Large intestine (tissue), 3 donors: ENCODE measurements at regions not wholly inside any gene's neighbourhood (a gene's known extent, or its start where the extent isn't known, plus 50 kb on each side); places are given as distances from the start of the nearest gene placed in this dataset.

Source experiments
- DNase-seq, 2 donors: peaks; one replicate each; pipeline versions ENCODE4 v3.0.0 to v3.0.0-alpha.2; 2013
- H3K27ac ChIP-seq: one replicate; pipeline ENCODE4 v1.5.1; 2013; ENCODE audit warnings: low read length
- H3K27me3 ChIP-seq: 2 replicates; pipeline ENCODE4 v1.6.1; 2013; ENCODE audit warnings: low read length; ENCODE audit not compliant: control insufficient read depth, insufficient read depth
- H3K36me3 ChIP-seq: 2 replicates; pipeline ENCODE4 v1.6.1; 2013; ENCODE audit warnings: low read length; ENCODE audit not compliant: control insufficient read depth, insufficient read depth
- H3K4me1 ChIP-seq: one replicate; pipeline ENCODE4 v1.6.1; 2013; ENCODE audit warnings: low read length; ENCODE audit not compliant: control insufficient read depth, insufficient read depth
- H3K4me3 ChIP-seq: one replicate; pipeline ENCODE4 v1.5.1; 2013; ENCODE audit warnings: low read length
- H3K9me3 ChIP-seq: one replicate; pipeline ENCODE4 v1.6.1; 2013; ENCODE audit warnings: mild to moderate bottlenecking, low read depth, low read length, moderate library complexity; ENCODE audit not compliant: control insufficient read depth
- WGBS: methylation state at CpG from one replicate; pipeline ENCODE4 v1.1.5; 2013; ENCODE audit warnings: low lambda C conversion rate; ENCODE audit not compliant: insufficient coverage; 5-methylcytosine and 5-hydroxymethylcytosine counted together

DNA sequence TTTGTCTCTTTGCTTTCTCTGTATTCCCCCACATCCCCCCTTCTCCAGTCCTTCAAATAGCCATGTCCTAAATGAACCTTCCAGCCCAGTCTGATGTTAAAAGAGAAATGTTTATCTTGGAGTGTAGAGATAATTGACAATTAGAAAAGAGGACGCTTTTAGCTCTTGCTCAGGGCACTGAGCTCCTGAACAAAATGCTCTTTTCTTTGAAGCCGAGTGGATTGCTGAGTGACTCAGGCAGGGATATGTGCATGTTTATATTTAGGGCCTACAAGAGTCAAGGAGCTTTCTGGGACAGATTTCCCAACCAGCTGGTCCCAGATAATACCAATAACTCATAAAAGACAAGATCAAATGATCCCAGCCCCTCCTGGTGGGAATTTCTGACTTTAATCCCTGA lies 88.0 kb upstream of the SETBP1 start:
- no peak for DNase-seq
- H3K27me3 ChIP-seq = no peaks in the 10 kb centered on the region
- no peaks in the 10 kb centered on the region for H3K4me1 ChIP-seq
- no peak overlapping the region for H3K27ac ChIP-seq
- no peaks in the 10 kb centered on the region for H3K9me3 ChIP-seq
- no peak overlapping the region for H3K4me3 ChIP-seq
- H3K36me3 ChIP-seq = no peaks in the 10 kb centered on the region
- WGBS = no CpG with 5 or more reads among the region's 2 CpGs

DNA sequence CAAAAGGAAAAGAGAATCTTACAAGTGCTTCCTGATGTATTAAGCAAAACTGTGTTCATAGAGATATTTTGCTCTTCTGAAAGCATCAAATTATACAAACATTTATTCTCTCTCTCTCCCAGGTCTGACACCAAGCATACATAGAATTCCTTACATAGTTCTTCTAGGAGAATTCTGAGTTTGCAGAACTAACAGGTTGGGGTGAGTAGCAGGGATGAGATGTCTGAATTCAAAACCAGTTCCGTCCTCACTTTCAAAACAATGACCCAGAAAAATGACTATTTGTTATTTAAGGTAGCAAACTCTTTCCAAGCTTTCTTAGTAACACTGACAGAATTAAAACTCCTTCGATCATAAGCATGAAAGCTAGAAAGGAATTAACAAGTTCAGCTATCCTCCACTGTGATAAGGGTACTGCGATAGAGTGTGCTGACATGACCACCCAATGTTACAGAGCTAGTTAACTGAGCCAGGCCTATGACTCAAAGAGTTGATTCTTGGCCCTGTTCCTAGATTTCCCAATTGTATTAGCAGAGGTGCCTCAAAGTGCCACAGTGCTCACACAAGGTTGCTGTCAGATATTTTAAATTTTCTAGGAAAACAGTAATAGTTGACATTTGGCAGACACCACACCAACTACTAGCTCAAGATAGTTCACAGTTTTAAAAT lies 85.8 kb upstream of the SETBP1 start:
- Histone ChIP-seq H3K36me3 (no peaks in the 10 kb centered on the region), H3K4me1 (no peaks in the 10 kb centered on the region), H3K9me3 (no peaks in the 10 kb centered on the region), H3K27me3 (no peaks in the 10 kb centered on the region), H3K27ac (no peak overlapping the region), H3K4me3 (no peak overlapping the region)
- DNase-seq = no peak
- WGBS = no CpG with 5 or more reads among the region's 3 CpGs

- WGBS = 100% methylated on average over 2 of the region's 3 CpGs
- no peaks in the 10 kb centered on the region for H3K4me1 ChIP-seq
- DNase-seq = no peak
These were observed 82.9 kb upstream of the SETBP1 start for GRCh38 chr18:44597797-44598196.

DNA sequence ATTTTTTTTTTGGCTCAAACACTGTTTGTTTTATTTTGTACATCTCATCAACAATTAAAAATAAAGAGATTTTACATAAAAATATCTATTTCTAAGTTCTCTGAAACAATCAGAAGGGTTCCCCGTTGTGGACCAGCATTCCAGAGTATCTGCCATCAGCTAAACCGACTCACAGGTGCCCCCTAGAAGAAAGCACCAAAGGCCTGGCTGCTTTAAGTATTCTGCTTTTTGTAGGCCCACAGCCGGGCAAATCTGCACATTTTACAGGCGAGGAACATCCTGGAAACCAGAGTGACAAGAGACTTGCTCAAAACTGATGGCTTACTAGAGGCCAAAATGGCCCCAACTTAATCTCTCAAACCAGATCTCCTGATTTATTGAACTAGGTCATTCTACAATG lies 82.2 kb upstream of the SETBP1 start:
- no peak for DNase-seq
- Histone ChIP-seq H3K4me1 (no peaks in the 10 kb centered on the region), H3K27ac (no peak overlapping the region), H3K27me3 (no peaks in the 10 kb centered on the region), H3K36me3 (no peaks in the 10 kb centered on the region), H3K9me3 (no peaks in the 10 kb centered on the region), H3K4me3 (no peak overlapping the region)
- no CpG with 5 or more reads among the region's 4 CpGs for WGBS

More at GRCh38 chr18:44597797-44598196, 82.9 kb upstream of the SETBP1 start:
- H3K9me3 ChIP-seq = no peaks in the 10 kb centered on the region
- no peak overlapping the region for H3K4me3 ChIP-seq
- no peaks in the 10 kb centered on the region for H3K27me3 ChIP-seq
- no peak overlapping the region for H3K27ac ChIP-seq
- H3K36me3 ChIP-seq = no peaks in the 10 kb centered on the region

GRCh38 chr18:44599412-44599811 lies 81.3 kb upstream of the SETBP1 start:
- no peak for DNase-seq
- WGBS = no CpG with 5 or more reads among the region's 4 CpGs
- Histone ChIP-seq H3K4me1 (no peaks in the 10 kb centered on the region), H3K9me3 (no peaks in the 10 kb centered on the region), H3K36me3 (no peaks in the 10 kb centered on the region), H3K27ac (no peak overlapping the region), H3K27me3 (no peaks in the 10 kb centered on the region), H3K4me3 (no peak overlapping the region)

GRCh38 chr18:44601447-44601846 lies 79.2 kb upstream of the SETBP1 start:
- H3K36me3 ChIP-seq = no peaks in the 10 kb centered on the region
- no peaks in the 10 kb centered on the region for H3K4me1 ChIP-seq
- no peaks in the 10 kb centered on the region for H3K27me3 ChIP-seq
- H3K9me3 ChIP-seq = no peaks in the 10 kb centered on the region
- H3K4me3 ChIP-seq = no peak overlapping the region
- no peak overlapping the region for H3K27ac ChIP-seq
- no peak for DNase-seq

GRCh38 chr18:44602380-44602779 lies 78.3 kb upstream of the SETBP1 start:
- no peak overlapping the region for H3K27ac ChIP-seq
- WGBS = no CpG with 5 or more reads among the region's 2 CpGs

DNA sequence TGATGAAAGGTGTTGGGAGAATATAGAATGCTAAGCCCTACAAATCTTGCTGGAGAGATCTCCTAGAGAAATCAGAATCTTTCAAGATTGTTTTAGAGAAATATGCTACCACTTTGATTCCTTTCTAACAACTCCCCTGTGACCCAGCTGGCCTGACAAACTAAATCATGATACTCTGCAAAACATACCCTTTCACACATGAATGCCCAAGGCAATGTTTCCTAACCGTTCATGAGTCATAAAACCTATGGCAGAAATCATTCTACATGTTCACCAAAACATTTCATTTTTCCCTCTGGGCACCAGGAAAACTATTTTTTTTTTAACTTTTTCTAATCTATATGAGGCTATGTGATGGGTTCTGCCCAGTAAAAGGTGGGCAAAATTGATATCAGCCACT lies 77.8 kb upstream of the SETBP1 start:
- H3K4me3 ChIP-seq = no peak overlapping the region

More at GRCh38 chr18:44602380-44602779, 78.3 kb upstream of the SETBP1 start:
- Histone ChIP-seq H3K9me3 (no peaks in the 10 kb centered on the region), H3K36me3 (no peaks in the 10 kb centered on the region), H3K27me3 (no peaks in the 10 kb centered on the region), H3K4me1 (no peaks in the 10 kb centered on the region), H3K4me3 (no peak overlapping the region)
- no peak for DNase-seq

GRCh38 chr18:44609181-44609941 lies 71.3 kb upstream of the SETBP1 start:
- no peak for DNase-seq
- Histone ChIP-seq H3K4me3 (no peak overlapping the region), H3K4me1 (no peaks in the 10 kb centered on the region), H3K27me3 (no peaks in the 10 kb centered on the region), H3K36me3 (no peaks in the 10 kb centered on the region), H3K27ac (no peak overlapping the region), H3K9me3 (no peaks in the 10 kb centered on the region)
- WGBS = no CpG with 5 or more reads among the region's 2 CpGs

More for the DNA sequence above, 77.8 kb upstream of the SETBP1 start:
- Histone ChIP-seq H3K9me3 (no peaks in the 10 kb centered on the region), H3K27ac (no peak overlapping the region), H3K4me1 (no peaks in the 10 kb centered on the region), H3K36me3 (no peaks in the 10 kb centered on the region), H3K27me3 (no peaks in the 10 kb centered on the region)
- no peak for DNase-seq
- 80% methylated on average over 1 of the region's 1 CpG for WGBS

- no peaks in the 10 kb centered on the region for H3K36me3 ChIP-seq
- no peaks in the 10 kb centered on the region for H3K9me3 ChIP-seq
- DNase-seq = peak in 1 of 2 donors; percentile 24
- H3K4me1 ChIP-seq = no peaks in the 10 kb centered on the region
- WGBS = 0% methylated on average over 1 of the region's 1 CpG
- H3K27ac ChIP-seq = no peak overlapping the region
- no peaks in the 10 kb centered on the region for H3K27me3 ChIP-seq
- no peak overlapping the region for H3K4me3 ChIP-seq
These were observed 59.9 kb upstream of the SETBP1 start for GRCh38 chr18:44620812-44621211.

GRCh38 chr18:44624052-44624451 lies 56.6 kb upstream of the SETBP1 start:
- H3K36me3 ChIP-seq = no peaks in the 10 kb centered on the region
- DNase-seq = no peak
- no peak overlapping the region for H3K4me3 ChIP-seq
- H3K9me3 ChIP-seq = no peaks in the 10 kb centered on the region
- H3K4me1 ChIP-seq = peaks cover 3% of the 10 kb centered on the region
- no peak overlapping the region for H3K27ac ChIP-seq
- H3K27me3 ChIP-seq = no peaks in the 10 kb centered on the region
